ENCODE measurements at regions not wholly inside any gene's neighbourhood (a gene's known extent, or its start where the extent isn't known, plus 50 kb on each side); places are given as distances from the start of the nearest gene placed in this dataset.
"Not testable (repeated sequence)": the region's sequence is repeated elsewhere in the genome, so short reads cannot be mapped to it uniquely, and the experiment has no call there.

- Mint-ChIP-seq H3K36me3 (ENCODE audit: low read depth) (no peaks in the 10 kb centered on the region), H3K27ac (no peak overlapping the region), H3K9me3 (no peaks in the 10 kb centered on the region), H3K27me3 (ENCODE audit: insufficient read depth) (peaks cover 12% of the 10 kb centered on the region), H3K4me3 (no peak overlapping the region), H3K4me1 (ENCODE audit: low read depth) (no peaks in the 10 kb centered on the region)
- TF ChIP-seq CTCF (IDR thresholded peaks at IDR 0.05): no peak
- no peak for DNase-seq
These were observed 200.1 kb downstream of the FCRL5 start for GRCh38 chr1:157352216-157352615.

GRCh38 chr1:157351800-157352199 is 200.5 kb downstream of the FCRL5 start:
- not testable (repeated sequence) for DNase-seq; H3K9me3 Mint-ChIP-seq; H3K4me3 Mint-ChIP-seq; H3K36me3 Mint-ChIP-seq (ENCODE audit: low read depth); H3K27ac Mint-ChIP-seq; H3K4me1 Mint-ChIP-seq (ENCODE audit: low read depth)
- peaks cover 10% of the 10 kb centered on the region for H3K27me3 Mint-ChIP-seq (ENCODE audit: insufficient read depth)

- Mint-ChIP-seq H3K27ac (no peak overlapping the region), H3K4me3 (no peak overlapping the region), H3K27me3 (ENCODE audit: insufficient read depth) (peaks cover 4% of the 10 kb centered on the region), H3K9me3 (peaks cover 4% of the 10 kb centered on the region; the same call in 1 of the 2 replicates), H3K4me1 (ENCODE audit: low read depth) (no peaks in the 10 kb centered on the region), H3K36me3 (ENCODE audit: low read depth) (no peaks in the 10 kb centered on the region)
- TF ChIP-seq CTCF (IDR thresholded peaks at IDR 0.05): no peak
- DNase-seq: no peak
These were observed 203.5 kb downstream of the FCRL5 start for GRCh38 chr1:157348538-157349480.

- H3K4me3 Mint-ChIP-seq: no peak overlapping the region
- H3K4me1 Mint-ChIP-seq (ENCODE audit: low read depth): no peaks in the 10 kb centered on the region
- DNase-seq: no peak
- H3K27ac Mint-ChIP-seq: no peak overlapping the region
- no peak for TF ChIP-seq CTCF (IDR thresholded peaks at IDR 0.05)
- peaks cover 4% of the 10 kb centered on the region; the same call in 1 of the 2 replicates for H3K9me3 Mint-ChIP-seq
- H3K27me3 Mint-ChIP-seq (ENCODE audit: insufficient read depth): peaks cover 4% of the 10 kb centered on the region
- H3K36me3 Mint-ChIP-seq (ENCODE audit: low read depth): no peaks in the 10 kb centered on the region
These were observed 204.8 kb downstream of the FCRL5 start for GRCh38 chr1:157347506-157347905.

GRCh38 chr1:157337785-157338184 is 199.6 kb upstream of the ETV3 start:
- not testable (repeated sequence) for H3K9me3 Mint-ChIP-seq; H3K4me1 Mint-ChIP-seq (ENCODE audit: low read depth); H3K27me3 Mint-ChIP-seq (ENCODE audit: insufficient read depth); DNase-seq; H3K27ac Mint-ChIP-seq; H3K4me3 Mint-ChIP-seq; H3K36me3 Mint-ChIP-seq (ENCODE audit: low read depth)

- Mint-ChIP-seq H3K9me3 (no peaks in the 10 kb centered on the region), H3K36me3 (ENCODE audit: low read depth) (no peaks in the 10 kb centered on the region), H3K4me3 (no peak overlapping the region), H3K4me1 (ENCODE audit: low read depth) (no peaks in the 10 kb centered on the region), H3K27ac (no peak overlapping the region), H3K27me3 (ENCODE audit: insufficient read depth) (no peaks in the 10 kb centered on the region; the same call in none of the 2 replicates)
- DNase-seq: no peak
- TF ChIP-seq CTCF (IDR thresholded peaks at IDR 0.05): no peak
These were observed 196.9 kb upstream of the ETV3 start for GRCh38 chr1:157335056-157335455.

All from HFFc6 (cell line).